Epithelial cell of proximal tubule (primary cell): ENCODE measurements at regions not wholly inside any gene's neighbourhood (a gene's known extent, or its start where the extent isn't known, plus 50 kb on each side); places are given as distances from the start of the nearest gene placed in this dataset.

ENCODE experiments used
- DNase-seq: peaks from one replicate; pipeline ENCODE4 v3.0.0-alpha.2; 2011; ENCODE audit warnings: low read depth
- H3K4me3 ChIP-seq: 2 replicates; pipeline ENCODE4 v1.5.1; 2011; ENCODE audit warnings: low read depth, mild to moderate bottlenecking, low read length
- TF ChIP-seq, protein P1 (sequence below): conservative IDR thresholded peaks from 2 replicates; pipeline ENCODE4 v1.5.1; 2012; ENCODE audit warnings: low read depth, mild to moderate bottlenecking, low read length

DNA sequence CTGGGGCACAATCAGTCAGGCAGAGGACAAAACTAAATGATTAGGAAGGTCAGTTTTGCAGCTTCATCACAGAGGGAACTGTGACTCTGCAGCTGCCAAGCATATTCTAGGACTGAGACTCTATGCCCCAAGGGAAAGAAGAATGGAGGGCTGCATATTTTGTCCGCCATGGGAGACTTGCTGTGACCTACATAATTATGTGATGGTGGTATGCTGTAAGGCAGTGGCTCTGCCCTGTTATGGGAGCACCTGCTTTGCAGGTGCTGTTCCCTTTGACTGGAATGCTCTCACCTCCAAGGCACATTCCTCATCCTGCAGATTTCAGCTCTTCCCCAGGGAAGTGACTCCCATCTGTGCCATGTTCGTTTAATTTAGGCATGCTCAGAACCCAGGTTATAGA lies 261.9 kb upstream of the EPHA4 start:
- TF ChIP-seq, protein P1, sequence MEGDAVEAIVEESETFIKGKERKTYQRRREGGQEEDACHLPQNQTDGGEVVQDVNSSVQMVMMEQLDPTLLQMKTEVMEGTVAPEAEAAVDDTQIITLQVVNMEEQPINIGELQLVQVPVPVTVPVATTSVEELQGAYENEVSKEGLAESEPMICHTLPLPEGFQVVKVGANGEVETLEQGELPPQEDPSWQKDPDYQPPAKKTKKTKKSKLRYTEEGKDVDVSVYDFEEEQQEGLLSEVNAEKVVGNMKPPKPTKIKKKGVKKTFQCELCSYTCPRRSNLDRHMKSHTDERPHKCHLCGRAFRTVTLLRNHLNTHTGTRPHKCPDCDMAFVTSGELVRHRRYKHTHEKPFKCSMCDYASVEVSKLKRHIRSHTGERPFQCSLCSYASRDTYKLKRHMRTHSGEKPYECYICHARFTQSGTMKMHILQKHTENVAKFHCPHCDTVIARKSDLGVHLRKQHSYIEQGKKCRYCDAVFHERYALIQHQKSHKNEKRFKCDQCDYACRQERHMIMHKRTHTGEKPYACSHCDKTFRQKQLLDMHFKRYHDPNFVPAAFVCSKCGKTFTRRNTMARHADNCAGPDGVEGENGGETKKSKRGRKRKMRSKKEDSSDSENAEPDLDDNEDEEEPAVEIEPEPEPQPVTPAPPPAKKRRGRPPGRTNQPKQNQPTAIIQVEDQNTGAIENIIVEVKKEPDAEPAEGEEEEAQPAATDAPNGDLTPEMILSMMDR = no peak
- H3K4me3 ChIP-seq = no peak overlapping the region
- no peak for DNase-seq

DNA sequence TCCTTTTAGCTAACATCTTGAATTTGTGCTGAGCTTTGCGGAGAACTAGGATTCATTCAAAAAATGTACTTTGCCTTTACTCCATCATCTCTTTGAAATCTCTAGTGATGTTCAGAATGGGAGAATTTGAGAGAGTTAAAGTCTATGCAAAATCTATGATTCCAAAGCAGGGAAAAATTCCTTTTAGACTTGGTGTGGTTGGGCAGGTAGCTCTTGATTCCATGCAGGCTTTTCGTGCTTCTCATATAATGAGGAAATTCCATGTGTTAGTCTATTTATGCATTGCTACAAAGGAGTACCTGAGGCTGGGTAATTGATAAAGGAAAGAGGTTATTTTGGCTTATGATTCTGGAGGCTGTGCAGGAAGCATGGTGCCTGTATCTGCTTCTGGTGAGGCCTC lies 258.9 kb upstream of the EPHA4 start:
- H3K4me3 ChIP-seq = no peak overlapping the region
- no peak for DNase-seq
- TF ChIP-seq, protein P1 = no peak

DNA sequence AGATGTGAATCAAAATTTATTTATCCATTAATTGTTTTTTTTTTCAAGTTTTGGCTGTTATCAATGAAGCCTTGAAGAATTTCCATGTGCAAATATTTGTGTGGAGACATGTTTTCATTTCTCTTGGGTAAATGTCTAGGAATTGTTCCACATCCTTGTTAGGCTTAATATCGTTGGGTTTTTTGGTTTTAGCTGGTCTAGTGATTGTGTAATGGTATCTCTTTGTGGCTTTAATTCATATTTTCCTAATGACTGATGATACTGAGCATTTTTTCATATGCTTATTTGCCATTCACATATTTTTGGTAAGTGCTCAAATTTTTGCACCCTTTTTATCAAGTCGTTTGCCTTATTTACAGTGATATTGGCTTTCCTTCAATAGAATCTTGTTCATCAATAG lies 250.3 kb upstream of the EPHA4 start:
- no peak for DNase-seq
- H3K4me3 ChIP-seq = no peak overlapping the region
- TF ChIP-seq, protein P1 = no peak

DNA sequence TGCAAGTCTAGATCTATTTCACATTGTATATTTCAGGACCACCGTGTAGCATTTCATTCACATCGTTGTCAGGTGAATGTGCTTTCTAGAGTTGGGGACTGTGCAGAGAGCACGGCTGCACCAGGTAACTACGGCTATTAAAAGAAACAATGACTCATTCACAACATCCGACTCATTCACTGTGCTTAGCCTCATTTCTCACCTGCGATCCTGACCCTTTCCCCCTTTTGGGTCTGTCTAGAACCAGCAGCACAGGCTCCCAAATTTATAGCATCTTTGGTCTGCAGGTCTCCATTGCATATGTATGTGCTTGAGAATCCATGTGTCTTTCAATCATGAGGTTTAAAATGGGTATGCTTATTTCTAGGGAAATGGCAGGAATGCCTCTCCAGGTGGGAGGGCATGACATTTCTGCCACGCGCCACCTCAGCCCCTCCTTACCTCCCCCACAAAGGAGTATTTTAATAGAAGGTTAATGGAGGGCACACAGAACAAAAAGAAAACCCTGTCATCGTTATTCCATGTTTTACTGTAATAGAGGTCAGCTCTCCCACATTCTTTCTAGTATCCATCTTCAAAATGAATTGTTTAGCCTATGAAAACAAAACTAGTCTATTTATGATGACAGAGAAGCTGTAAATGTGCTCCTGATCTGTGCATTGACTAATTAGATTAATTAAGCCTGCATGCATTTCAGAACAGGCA lies 246.7 kb upstream of the EPHA4 start:
- DNase-seq = no peak

DNA sequence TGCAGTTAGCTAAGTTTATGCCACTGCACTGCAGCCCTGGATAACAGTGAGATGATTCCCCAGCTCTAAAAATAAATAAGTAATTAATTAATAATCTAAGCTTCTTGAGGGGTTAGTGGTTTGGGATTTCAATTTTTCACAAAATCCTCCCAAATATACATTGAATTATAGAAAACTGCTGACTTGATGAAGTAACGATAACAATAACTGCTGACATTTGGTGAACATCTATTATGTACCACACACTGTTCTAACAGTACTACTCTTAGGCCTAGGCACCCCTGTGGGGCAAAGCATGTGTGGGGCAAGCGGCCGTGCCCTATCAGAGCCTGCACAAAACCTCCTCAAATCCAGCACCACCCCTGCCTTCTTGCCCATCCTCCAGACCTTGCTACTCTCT lies 245.8 kb upstream of the EPHA4 start:
- TF ChIP-seq, protein P1 = no peak
- no peak for DNase-seq
- H3K4me3 ChIP-seq = no peak overlapping the region

More for the DNA sequence above, 246.7 kb upstream of the EPHA4 start:
- no peak overlapping the region for H3K4me3 ChIP-seq
- TF ChIP-seq, protein P1 = no peak

DNA sequence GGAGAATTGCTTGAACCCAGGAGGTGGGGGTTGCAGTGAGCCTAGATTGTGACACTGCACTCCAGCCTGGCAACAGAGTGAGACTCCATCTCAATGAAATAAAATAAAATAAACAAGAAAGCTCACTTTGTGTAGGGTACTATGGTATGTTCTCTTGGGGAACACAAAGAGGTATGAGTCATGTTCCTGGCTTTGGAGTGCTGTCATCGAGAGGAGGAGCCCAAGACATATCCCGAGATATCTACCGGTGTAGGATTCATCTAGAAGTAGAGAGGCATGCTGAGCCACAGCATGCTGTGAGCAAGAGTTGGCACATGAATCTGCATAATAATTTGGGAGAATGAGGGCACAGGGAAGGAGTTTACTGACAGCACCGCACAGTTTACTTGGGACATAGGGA lies 244.9 kb upstream of the EPHA4 start:
- TF ChIP-seq, protein P1 = no peak
- no peak for DNase-seq
- H3K4me3 ChIP-seq = no peak overlapping the region

DNA sequence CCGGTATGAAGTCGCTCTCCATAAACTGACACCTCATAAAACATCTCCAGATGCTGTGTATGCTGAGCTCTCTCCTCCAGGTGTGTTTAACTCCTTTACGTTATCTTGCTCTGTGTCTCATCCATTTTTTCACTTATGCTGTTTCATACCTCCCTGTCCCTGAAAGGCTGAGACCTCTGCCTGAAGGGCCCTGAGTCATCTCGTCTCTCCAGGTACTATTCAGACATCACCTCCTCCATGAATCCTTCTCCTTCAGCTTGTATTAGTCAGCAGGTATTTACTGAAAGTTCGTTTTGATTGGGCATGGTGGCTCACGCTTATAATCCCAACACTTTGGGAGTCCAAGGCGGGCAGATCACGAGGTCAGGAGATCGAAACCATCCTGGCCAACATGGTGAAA lies 244.5 kb upstream of the EPHA4 start:
- no peak overlapping the region for H3K4me3 ChIP-seq
- TF ChIP-seq, protein P1 = no peak
- DNase-seq = no peak
